GM23338 (cell line): ENCODE measurements at regions not wholly inside any gene's neighbourhood (a gene's known extent, or its start where the extent isn't known, plus 50 kb on each side); places are given as distances from the start of the nearest gene placed in this dataset.

ENCODE experiments used
- CREB1 ChIP-seq: fragments of 250-450 bp; sonication (Bioruptor Pico); IDR thresholded peaks from 2 replicates; pipeline ENCODE4 v1.5.0; 2020; ENCODE audit warnings: low read depth, mild to moderate bottlenecking, moderate library complexity
- CTCF ChIP-seq, 2 experiments: fragments of 200-600 bp in 1 of 2; sonication (generic) in 1 of 2; conservative IDR thresholded peaks; 2 replicates each; pipeline versions ENCODE4 v1.5.1 to v1.6.1; 2016 to 2017; ENCODE audit warnings: antibody characterized with exemption in 2 of 2, low read depth in 2 of 2, mild to moderate bottlenecking in 2 of 2, moderate library complexity in 1 of 2
- EZH2 ChIP-seq: fragments of 200-600 bp; sonication (generic); IDR thresholded peaks from one replicate; pipeline ENCODE4 v1.8.0; 2017; ENCODE audit warnings: antibody characterized with exemption, mild to moderate bottlenecking, low read depth; ENCODE audit not compliant: unreplicated experiment
- POLR2AphosphoS5 ChIP-seq: IDR thresholded peaks from 2 replicates; pipeline ENCODE4 v1.6.1; 2016; ENCODE audit warnings: antibody characterized with exemption, low read depth
- STAT1 ChIP-seq: IDR thresholded peaks from one replicate; pipeline ENCODE4 v1.6.1; 2016; ENCODE audit warnings: antibody characterized with exemption; ENCODE audit not compliant: unreplicated experiment
- ZNF462 ChIP-seq: fragments of 250-450 bp; sonication (Bioruptor Pico); IDR thresholded peaks from 2 replicates; pipeline ENCODE4 v1.5.0; 2020; ENCODE audit warnings: mild to moderate bottlenecking, moderate library complexity
- TF ChIP-seq, protein P1 (sequence below): IDR thresholded peaks from one replicate; pipeline ENCODE4 v1.6.1; 2018; ENCODE audit warnings: antibody characterized with exemption; ENCODE audit not compliant: unreplicated experiment

GRCh38 chr18:78363556-78364387 is 615.8 kb upstream of the SALL3 start:
- TF ChIP-seq CTCF (conservative IDR thresholded peaks at IDR 0.05; ENCODE audit: low read depth in 2 of 2) (no peak), POLR2AphosphoS5 (no peak), CREB1 (no peak), ZNF462 (CRISPR knock-in tag) (no peak), STAT1 (no peak), EZH2 (no peak)
- TF ChIP-seq, protein P1, sequence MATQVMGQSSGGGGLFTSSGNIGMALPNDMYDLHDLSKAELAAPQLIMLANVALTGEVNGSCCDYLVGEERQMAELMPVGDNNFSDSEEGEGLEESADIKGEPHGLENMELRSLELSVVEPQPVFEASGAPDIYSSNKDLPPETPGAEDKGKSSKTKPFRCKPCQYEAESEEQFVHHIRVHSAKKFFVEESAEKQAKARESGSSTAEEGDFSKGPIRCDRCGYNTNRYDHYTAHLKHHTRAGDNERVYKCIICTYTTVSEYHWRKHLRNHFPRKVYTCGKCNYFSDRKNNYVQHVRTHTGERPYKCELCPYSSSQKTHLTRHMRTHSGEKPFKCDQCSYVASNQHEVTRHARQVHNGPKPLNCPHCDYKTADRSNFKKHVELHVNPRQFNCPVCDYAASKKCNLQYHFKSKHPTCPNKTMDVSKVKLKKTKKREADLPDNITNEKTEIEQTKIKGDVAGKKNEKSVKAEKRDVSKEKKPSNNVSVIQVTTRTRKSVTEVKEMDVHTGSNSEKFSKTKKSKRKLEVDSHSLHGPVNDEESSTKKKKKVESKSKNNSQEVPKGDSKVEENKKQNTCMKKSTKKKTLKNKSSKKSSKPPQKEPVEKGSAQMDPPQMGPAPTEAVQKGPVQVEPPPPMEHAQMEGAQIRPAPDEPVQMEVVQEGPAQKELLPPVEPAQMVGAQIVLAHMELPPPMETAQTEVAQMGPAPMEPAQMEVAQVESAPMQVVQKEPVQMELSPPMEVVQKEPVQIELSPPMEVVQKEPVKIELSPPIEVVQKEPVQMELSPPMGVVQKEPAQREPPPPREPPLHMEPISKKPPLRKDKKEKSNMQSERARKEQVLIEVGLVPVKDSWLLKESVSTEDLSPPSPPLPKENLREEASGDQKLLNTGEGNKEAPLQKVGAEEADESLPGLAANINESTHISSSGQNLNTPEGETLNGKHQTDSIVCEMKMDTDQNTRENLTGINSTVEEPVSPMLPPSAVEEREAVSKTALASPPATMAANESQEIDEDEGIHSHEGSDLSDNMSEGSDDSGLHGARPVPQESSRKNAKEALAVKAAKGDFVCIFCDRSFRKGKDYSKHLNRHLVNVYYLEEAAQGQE, result no peak
